GM18868 (cell line): ENCODE measurements at regions not wholly inside any gene's neighbourhood (a gene's known extent, or its start where the extent isn't known, plus 50 kb on each side); places are given as distances from the start of the nearest gene placed in this dataset.

Source experiments
- ATAC-seq: cut with Tn5 transposase; IDR thresholded peaks from one replicate; pipeline ENCODE4 v1.9.1; 2021; ENCODE audit warnings: mild to moderate bottlenecking, moderate library complexity; ENCODE audit not compliant: unreplicated experiment

DNA sequence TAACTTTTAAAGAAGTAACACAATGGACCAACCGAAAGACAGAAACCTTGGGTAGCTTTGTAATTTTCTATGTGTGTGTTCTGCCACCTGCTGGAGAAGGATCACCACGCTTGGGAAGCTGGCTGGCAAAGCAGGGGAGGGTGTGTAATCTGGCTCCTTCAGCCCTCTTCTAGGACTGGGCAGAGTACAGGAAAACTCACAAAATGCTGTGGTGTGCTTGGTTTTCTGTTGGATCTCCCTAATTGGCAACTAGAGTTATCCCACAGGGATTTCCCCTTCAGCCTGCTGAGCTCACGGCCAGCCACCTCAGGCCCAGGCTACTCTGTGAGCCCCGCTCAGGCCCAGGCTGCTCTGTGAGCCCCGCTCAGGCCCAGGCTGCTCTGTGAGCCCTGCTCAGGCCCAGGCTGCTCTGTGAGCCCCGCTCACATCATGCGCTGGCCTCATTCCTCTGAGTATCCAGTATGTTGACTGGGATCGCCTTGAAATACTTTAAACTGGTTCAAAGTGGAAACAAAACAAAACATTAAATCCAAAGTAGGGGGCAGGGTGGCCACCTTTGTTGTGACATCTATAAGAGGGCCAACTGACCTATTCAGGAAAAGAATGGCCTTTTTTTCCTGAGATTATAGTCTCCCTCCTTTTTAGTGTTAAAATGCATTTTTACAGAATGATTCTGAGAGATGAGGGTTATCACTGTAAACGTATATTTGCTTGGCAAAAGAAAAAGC, 52.0 kb upstream of the RNU6-8 start:
- ATAC-seq: peak; percentile 60

DNA sequence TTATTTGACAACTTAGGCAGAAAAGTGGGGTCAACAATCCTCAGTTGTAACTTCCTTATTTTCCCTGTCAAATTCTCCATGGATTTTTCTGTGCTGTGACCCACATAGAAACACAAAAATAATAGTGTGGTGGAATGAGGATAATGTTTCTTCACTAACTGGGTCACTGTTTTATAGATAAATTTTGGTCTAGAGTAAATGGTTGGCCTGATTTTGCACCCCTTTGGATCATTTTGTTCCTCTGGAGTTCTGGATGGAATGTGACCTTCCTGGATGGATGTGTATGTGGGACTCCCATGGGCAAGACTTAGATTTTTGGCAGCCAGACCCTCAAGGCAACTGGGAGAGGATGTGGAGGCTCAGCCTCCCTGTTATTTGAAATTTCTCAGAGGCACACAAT, 52.7 kb upstream of the RNU6-8 start:
- ATAC-seq: no peak

DNA sequence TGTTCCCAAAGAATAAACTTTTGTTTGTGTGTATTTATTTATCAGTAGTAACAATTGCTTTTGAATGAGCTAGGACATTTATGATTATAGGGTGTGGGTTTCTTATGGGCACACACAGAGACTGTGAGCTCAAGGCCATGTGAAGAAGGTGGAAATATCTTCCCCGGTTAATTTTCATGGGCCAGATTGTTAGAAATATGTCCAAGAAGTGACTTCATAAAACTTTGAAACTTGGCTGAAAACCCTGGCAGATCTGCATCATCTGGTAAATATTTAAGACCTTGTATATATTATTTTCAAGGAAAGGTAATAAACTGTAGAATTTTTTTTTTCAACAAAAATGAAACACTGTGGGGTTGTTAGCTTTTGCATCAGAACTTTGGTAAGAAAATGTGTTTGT, 53.5 kb upstream of the RNU6-8 start:
- ATAC-seq: no peak

DNA sequence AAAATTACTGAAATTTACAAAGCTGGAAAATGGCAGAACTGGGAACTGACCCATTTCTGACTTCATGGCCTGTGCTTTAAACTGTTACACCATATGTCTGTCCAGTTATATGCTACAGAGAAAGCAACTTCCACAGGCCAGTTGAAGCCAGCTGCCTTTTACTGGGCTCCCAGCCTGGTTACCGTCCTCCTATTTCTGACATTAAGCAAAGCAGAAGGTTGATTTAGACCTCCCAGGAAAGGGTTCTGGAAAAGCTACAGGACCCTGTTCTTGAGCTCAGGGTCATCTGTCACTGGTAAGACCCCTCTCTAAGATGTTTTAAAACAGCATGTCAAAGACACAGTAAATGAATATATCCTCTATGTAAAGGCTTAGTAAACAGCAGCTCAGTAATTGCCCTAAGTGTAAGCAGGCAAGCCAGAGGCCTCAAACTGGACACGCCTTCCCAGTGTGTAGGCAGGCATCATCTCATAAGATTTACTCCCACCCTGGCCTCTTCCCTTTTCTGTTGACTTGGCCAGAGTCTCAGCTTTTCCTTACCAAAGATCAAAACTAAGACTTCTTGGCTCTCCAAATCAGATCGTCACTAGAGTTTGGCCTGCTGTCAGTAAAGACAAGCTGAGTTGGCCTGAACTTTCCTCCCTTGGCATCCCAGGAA, 55.4 kb upstream of the RNU6-8 start:
- ATAC-seq: no peak

DNA sequence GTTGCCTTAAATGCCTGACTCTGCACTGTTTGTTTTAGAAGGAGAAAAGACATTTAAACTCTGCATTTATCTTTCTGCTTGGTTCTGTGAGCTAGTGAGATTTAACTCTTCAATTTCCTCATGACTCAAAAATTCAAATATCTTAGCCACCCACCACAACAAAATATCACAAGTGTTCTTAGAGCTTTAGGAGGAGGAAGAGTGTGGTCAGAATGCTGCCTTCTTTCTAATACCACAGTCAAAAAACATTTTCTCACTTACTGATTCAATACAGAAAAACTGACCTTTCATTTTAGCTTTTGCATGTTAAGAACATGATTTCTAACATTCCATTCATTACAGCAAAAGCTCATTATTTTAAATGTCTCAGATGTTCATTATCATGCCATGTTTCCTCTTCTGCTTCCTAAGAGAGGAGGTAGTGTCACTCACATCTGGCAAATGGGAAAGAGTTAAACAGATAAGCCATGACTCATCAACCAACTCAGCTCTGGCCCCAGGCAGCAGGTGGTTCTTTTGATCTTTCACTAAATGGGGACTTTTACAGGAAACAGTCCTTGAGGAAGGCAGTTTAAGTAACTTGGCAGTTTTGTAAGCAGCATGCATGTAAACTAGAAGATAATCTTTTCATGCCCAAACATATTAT, 56.4 kb upstream of the RNU6-8 start:
- ATAC-seq: peak; percentile 88

DNA sequence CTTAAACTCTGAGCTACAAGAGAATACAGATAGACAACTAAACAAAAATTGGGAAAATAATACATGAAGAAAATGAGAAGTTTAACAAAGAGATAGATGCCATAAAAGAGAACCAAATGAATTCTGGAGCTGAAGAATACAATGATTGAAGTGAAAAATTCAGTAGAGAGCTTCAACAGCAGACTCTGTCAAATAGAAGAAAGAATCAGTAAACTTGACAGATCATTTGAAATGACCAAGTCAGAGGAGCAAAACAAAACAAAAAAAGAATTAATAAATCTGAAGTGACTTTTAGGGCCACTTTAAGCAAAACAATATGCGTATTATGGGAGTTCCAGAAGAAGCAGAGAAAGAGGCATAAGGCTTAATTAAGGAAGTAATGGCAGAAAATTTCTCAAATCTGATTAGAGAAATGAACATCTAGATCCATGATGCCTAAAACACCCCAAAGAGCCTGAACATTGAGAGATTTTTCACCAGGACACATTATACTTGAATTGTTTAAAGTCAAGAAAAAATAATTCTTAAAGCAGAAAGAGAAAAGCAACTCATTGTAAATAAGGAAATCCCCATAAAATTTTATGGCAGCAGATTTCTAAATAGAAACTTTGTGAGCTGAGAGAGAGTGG, 61.0 kb upstream of the RNU6-8 start:
- no peak for ATAC-seq

DNA sequence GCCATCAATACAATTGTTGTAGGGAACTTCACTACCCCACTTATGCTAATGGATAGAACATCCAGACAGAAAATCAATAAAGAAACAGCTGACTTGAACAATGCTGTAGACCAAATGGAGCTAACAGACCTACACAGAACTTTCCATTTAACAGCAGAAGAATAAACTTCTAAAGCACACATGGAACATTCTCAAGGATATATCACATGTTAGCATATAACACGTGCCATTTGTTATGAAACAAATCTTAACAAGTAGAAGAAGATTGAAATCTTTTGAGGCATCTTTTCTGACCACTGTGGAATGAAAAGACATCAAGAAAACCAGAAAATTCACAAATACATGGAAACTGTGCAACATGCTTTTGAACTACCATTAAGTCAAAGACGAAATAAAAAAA, 62.5 kb upstream of the RNU6-8 start:
- no peak for ATAC-seq

DNA sequence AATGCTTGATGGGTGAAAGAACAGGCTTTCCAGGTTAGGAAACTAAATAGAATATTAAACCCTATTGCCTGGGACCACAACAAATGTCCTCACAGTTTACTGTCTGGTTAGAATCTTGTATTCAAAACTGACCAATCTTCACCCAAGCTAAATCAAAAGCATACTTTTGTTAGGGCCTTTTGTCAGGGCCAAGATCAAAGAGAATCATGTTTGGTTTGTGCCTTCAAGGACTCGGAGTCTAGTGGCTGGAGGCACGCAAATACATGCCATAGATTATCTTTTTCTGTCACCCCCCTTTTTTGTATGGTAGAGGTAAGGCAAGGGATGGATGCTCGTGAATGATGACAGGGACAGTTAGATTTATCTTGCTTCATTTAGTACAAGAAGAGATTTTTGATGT, 51.1 kb upstream of the AKAP6 start:
- no peak for ATAC-seq
